ENCODE measurements at regions not wholly inside any gene's neighbourhood (a gene's known extent, or its start where the extent isn't known, plus 50 kb on each side); places are given as distances from the start of the nearest gene placed in this dataset.

GRCh38 chr12:126358806-126359205 lies 1293.6 kb downstream of the AACS start:
- TF ChIP-seq CTCF (IDR thresholded peaks at IDR 0.05; ENCODE audit: low read depth, low read length) (no peak), MAX (IDR thresholded peaks at IDR 0.05; ENCODE audit: low read depth, low read length) (no peak), POLR2A (IDR thresholded peaks at IDR 0.05; ENCODE audit: extremely low read depth, insufficient read length) (no peak), MYC (IDR thresholded peaks at IDR 0.05; ENCODE audit: low read depth, low read length) (no peak)
